Heart left ventricle (tissue), 16 donors: ENCODE measurements at regions not wholly inside any gene's neighbourhood (a gene's known extent, or its start where the extent isn't known, plus 50 kb on each side); places are given as distances from the start of the nearest gene placed in this dataset.

ENCODE experiments used
- ATAC-seq, 4 donors: fragments of 200-7000 bp; cut with Tn5 transposase; one replicate each; pipeline ENCODE4 v1.9.1; 2020 to 2022; ENCODE audit warnings: moderate library complexity in 4 of 4, mild to moderate bottlenecking in 3 of 4, moderate number of reproducible peaks in 1 of 4
- DNase-seq, 5 donors: peaks; one replicate each; pipeline ENCODE4 v3.0.0-alpha.2; 2020
- H3K27ac ChIP-seq, 12 donors: fragments of 200-600 bp; sonication (generic) in 4 of 12; one replicate each; pipeline versions ENCODE4 v1.5.0 to v1.8.0; 2016 to 2022; ENCODE audit warnings: mild to moderate bottlenecking in 2 of 12
- H3K27me3 ChIP-seq, 9 donors: fragments of 200-600 bp; sonication (generic) in 2 of 9; one replicate each; pipeline versions ENCODE4 v1.5.1 to v1.8.0; 2016 to 2022; ENCODE audit warnings: mild to moderate bottlenecking in 3 of 9
- H3K36me3 ChIP-seq, 9 donors: fragments of 200-600 bp; sonication (generic) in 2 of 9; one replicate each; pipeline versions ENCODE4 v1.5.0 to v1.8.0; 2018 to 2022; ENCODE audit warnings: mild to moderate bottlenecking in 2 of 9
- H3K4me1 ChIP-seq, 12 donors: fragments of 200-600 bp; sonication (generic) in 4 of 12; one replicate each; pipeline versions ENCODE4 v1.5.0 to v1.8.0; 2016 to 2022; ENCODE audit warnings: mild to moderate bottlenecking in 3 of 12
- H3K4me3 ChIP-seq, 12 donors: fragments of 200-600 bp; sonication (generic) in 4 of 12; one replicate each; pipeline versions ENCODE4 v1.5.0 to v1.8.0; 2017 to 2022; ENCODE audit warnings: mild to moderate bottlenecking in 9 of 12, moderate library complexity in 4 of 12
- H3K9me3 ChIP-seq, 12 donors: fragments of 200-600 bp; sonication (generic) in 4 of 12; one replicate each; pipeline versions ENCODE4 v1.5.0 to v1.8.0; 2016 to 2022; ENCODE audit warnings: mild to moderate bottlenecking in 1 of 12
- POLR2A ChIP-seq, 2 donors: fragments of 450-650 bp; IDR thresholded peaks; one replicate each; pipeline ENCODE4 v1.6.1; 2017; ENCODE audit warnings: antibody characterized with exemption in 2 of 2, mild to moderate bottlenecking in 2 of 2, moderate library complexity in 2 of 2
- WGBS, 4 donors: extraction: QIAGEN DNeasy Blood & Tissue Kit in 2 of 4; methylation state at CpG; one replicate each; pipeline versions ENCODE4 v1.1.5 to v1.1.7; 2013 to 2018; 5-methylcytosine and 5-hydroxymethylcytosine counted together
- intact Hi-C, 10 donors: fragments of 100-400 bp; cut with DNase I; formaldehyde crosslinking; loops; one replicate each; pipeline versions ENCODE4 v1.11.1 to v1.14.2; 2022
- TF ChIP-seq, protein P1 (sequence below), 12 donors: fragments of 200-600 bp; sonication (generic) in 4 of 12; IDR thresholded peaks; one replicate each; pipeline versions ENCODE4 v1.5.0 to v1.8.0; 2018 to 2022; ENCODE audit warnings: antibody characterized with exemption in 12 of 12, mild to moderate bottlenecking in 5 of 12
- donor health status: ischemic (EF 13 %, LVEDD 7.1; RV severe dilation, severe dysfunction).
- donor health status: healthy with polysubstance abuse.
- donor health status: DM: no; HTN: yes; CAD: no.
- donor health status: DM: no; HTN: no; CAD: no.
- donor health status: ischemic (EF 25% LVEDD 6.9; RV normal size, moderate dysfunction).
- donor health status: ischemic (EF 25% LVEDD 5.7; RV mildly dilated, moderate dysfunction).
- donor health status: healthy.
- donor health status: DM: yes; HTN: yes; CAD: no.
- donor health status: ischemic (EF 35%, LVEDD 5.7; RV mildly dilated, moderate dysfunction).
- donor health status: nonischemic (EF 11% LVEDD 7.7; RV severe dilation, severe dysfunction).
- donor health status: DM: yes; HTN: yes; CAD: no.
- donor health status: PGD.
- donor health status: ischemic (EF 29% LVEDD 5.4; RV normal size, mild dysfunction).
- donor health status: nonischemic (EF 23%, LVEDD 6.1; RV moderate dilation, normal function).

DNA sequence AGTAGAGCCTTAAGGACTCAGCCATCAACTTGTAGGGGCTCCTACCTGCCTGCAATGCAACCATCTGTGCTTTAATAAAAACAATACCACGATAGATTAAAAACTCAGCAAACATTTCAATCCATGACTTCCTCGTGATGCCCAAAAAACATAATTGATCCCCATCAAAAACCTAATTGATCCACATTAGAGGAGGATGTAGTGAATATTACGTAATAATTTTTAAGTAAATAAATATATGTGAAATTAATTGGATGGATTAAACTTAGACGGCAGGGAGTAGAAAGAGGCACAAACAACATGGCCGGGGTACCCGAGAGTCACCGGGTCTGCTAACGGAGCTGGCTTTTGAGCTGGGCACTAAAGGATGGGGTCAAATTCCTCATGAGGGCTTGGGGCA is 87.3 kb downstream of the ARL4C start:
- Histone ChIP-seq H3K27me3 (peaks cover 0 to 6% (median 0%) of the 10 kb centered on the region in 9 donors), H3K4me3 (no peak overlapping the region), H3K36me3 (no peaks in the 10 kb centered on the region), H3K27ac (no peak overlapping the region), H3K9me3 (no peaks in the 10 kb centered on the region), H3K4me1 (peaks cover 0 to 11% (median 0%) of the 10 kb centered on the region in 12 donors)
- DNase-seq, result no peak
- intact Hi-C loops, result no loop called here
- 94 to 97% (median 95%) methylated on average over 8 of the region's 8 CpGs for WGBS, 4 donors
- ATAC-seq, result no peak
- TF ChIP-seq, protein P1, sequence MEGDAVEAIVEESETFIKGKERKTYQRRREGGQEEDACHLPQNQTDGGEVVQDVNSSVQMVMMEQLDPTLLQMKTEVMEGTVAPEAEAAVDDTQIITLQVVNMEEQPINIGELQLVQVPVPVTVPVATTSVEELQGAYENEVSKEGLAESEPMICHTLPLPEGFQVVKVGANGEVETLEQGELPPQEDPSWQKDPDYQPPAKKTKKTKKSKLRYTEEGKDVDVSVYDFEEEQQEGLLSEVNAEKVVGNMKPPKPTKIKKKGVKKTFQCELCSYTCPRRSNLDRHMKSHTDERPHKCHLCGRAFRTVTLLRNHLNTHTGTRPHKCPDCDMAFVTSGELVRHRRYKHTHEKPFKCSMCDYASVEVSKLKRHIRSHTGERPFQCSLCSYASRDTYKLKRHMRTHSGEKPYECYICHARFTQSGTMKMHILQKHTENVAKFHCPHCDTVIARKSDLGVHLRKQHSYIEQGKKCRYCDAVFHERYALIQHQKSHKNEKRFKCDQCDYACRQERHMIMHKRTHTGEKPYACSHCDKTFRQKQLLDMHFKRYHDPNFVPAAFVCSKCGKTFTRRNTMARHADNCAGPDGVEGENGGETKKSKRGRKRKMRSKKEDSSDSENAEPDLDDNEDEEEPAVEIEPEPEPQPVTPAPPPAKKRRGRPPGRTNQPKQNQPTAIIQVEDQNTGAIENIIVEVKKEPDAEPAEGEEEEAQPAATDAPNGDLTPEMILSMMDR (IDR thresholded peaks at IDR 0.05), result no peak
- TF ChIP-seq POLR2A (IDR thresholded peaks at IDR 0.05), result no peak

DNA sequence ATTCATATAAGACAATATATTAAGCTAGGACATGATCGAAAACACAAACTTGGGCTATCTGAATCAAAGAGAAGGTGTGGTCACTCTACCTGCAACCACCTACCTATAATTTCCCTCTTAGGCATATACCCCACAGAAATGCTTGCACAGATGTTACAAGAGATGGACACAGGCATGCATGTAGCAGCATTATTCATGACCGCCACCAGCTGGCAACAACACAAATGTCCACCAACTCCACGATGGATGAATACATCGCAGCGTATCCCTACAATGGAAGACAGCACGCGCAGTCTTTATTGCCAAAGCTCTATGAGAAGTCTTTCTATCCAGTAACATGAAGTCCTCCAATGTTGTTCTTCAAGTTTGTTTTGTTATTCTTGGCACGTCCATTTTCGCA is 90.8 kb downstream of the ARL4C start:
- H3K36me3 ChIP-seq, result no peaks in the 10 kb centered on the region
- ATAC-seq (no peak), DNase-seq (no peak)
- peaks cover 0 to 2% (median 0%) of the 10 kb centered on the region in 9 donors for H3K27me3 ChIP-seq
- H3K4me1 ChIP-seq, result peaks cover 0 to 12% (median 0%) of the 10 kb centered on the region in 12 donors
- no peaks in the 10 kb centered on the region for H3K9me3 ChIP-seq
- no peak overlapping the region for H3K4me3 ChIP-seq
- 88 to 89% (median 88%) methylated on average over 9 of the region's 9 CpGs for WGBS, 4 donors
- TF ChIP-seq, protein P1 (IDR thresholded peaks at IDR 0.05), result no peak
- intact Hi-C loops, result no loop called here
- no peak overlapping the region for H3K27ac ChIP-seq

DNA sequence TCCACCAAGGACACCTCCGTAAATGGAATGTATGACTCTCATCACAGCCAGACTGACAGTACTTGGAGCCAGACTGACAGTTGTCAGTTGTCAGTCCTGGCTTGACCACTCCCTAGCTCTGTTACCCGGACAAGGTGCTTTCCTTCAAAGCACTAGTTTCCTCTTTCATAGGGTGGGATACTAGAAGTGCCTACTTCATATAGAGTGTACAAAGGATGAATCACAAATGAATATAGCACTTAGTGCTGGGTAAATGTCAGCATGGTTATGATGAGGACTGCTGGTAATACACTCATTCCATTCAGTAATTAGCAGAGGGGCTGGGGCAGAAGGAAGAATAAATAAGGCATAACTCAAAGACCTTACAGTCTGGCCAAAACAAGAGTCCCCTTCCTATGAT is 91.4 kb downstream of the ARL4C start:
- no peaks in the 10 kb centered on the region for H3K36me3 ChIP-seq
- DNase-seq, result no peak
- WGBS, 4 donors, result 24 to 39% (median 36%) methylated on average over 2 of the region's 2 CpGs
- no peak overlapping the region for H3K4me3 ChIP-seq
- H3K27me3 ChIP-seq, result no peaks in the 10 kb centered on the region
- H3K27ac ChIP-seq, result no peak overlapping the region
- H3K9me3 ChIP-seq, result no peaks in the 10 kb centered on the region
- intact Hi-C loops, result no loop called here
- no peak for ATAC-seq
- peaks cover 0 to 12% (median 0%) of the 10 kb centered on the region in 12 donors for H3K4me1 ChIP-seq
- TF ChIP-seq, protein P1 (IDR thresholded peaks at IDR 0.05), result no peak
- TF ChIP-seq POLR2A (IDR thresholded peaks at IDR 0.05), result no peak

DNA sequence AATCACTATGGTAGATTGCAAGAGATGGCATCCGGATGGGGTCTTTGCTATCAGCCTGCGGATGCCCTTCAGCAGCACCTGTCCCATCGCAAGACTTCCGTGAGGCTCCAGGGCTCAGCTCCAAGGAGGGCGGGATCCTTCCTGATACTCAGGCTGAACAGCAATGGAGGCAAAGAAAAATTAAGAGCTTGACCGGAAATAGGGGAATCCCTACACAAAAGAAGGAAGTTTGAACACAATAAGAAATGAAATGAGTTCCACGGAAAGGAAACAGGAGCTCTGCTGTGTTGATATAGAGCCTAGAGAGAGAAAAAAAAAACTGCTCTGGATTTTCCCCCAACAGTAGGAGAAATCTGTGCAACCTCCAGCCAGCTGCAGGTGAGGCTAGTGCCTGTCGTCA is 91.9 kb downstream of the ARL4C start:
- TF ChIP-seq, protein P1 (IDR thresholded peaks at IDR 0.05), result no peak
- no peak for TF ChIP-seq POLR2A (IDR thresholded peaks at IDR 0.05)
- H3K4me1 ChIP-seq, result peaks cover 0 to 12% (median 0%) of the 10 kb centered on the region in 12 donors
- no peak overlapping the region for H3K4me3 ChIP-seq
- H3K27ac ChIP-seq, result no peak overlapping the region
- ATAC-seq (peak in 1 of 4 donors; percentile 69), DNase-seq (no peak)
- no peaks in the 10 kb centered on the region for H3K9me3 ChIP-seq
- H3K27me3 ChIP-seq, result no peaks in the 10 kb centered on the region
- intact Hi-C loops, result no loop called here
- H3K36me3 ChIP-seq, result no peaks in the 10 kb centered on the region
- 49 to 59% (median 51%) methylated on average over 8 of the region's 8 CpGs for WGBS, 4 donors
